BLaER1 treated with 17β-estradiol and CSF1 and Interleukin-3, amounts not matched to agents 10 nM and 100 nM (cell line): ENCODE measurements at regions not wholly inside any gene's neighbourhood (a gene's known extent, or its start where the extent isn't known, plus 50 kb on each side); places are given as distances from the start of the nearest gene placed in this dataset.
A peak's percentile ranks its signal among the peaks of the same experiment; 100 is the strongest.

Source experiments
- H3K27ac ChIP-seq, 11 experiments: shearing (Covaris generic); formaldehyde crosslinking; 2 replicates each; pipeline ENCODE4 v1.8.1; 2022
- H3K27me3 ChIP-seq, 11 experiments: shearing (Covaris generic); formaldehyde crosslinking; 2 replicates each; pipeline ENCODE4 v1.8.1; 2022
- H3K36me3 ChIP-seq, 11 experiments: shearing (Covaris generic); formaldehyde crosslinking; 2 replicates each; pipeline ENCODE4 v1.8.1; 2022
- H3K4me1 ChIP-seq, 10 experiments: shearing (Covaris generic); formaldehyde crosslinking; 2 replicates each; pipeline ENCODE4 v1.8.1; 2022
- H3K4me2 ChIP-seq, 11 experiments: shearing (Covaris generic); formaldehyde crosslinking; 2 replicates each; pipeline ENCODE4 v1.8.1; 2022
- H3K4me3 ChIP-seq, 10 experiments: shearing (Covaris generic); formaldehyde crosslinking; 2 replicates each; pipeline ENCODE4 v1.8.1; 2022
- H3K9ac ChIP-seq, 11 experiments: shearing (Covaris generic); formaldehyde crosslinking; 2 replicates each; pipeline ENCODE4 v1.8.1; 2022
- H3K9me3 ChIP-seq, 11 experiments: shearing (Covaris generic); formaldehyde crosslinking; replicated peaks in 1 of 11; 2 replicates each; pipeline ENCODE4 v1.8.1; 2022
- H4K20me1 ChIP-seq, 11 experiments: shearing (Covaris generic); formaldehyde crosslinking; 2 replicates each; pipeline ENCODE4 v1.8.1; 2022
- Cebpa-rat ChIP-seq, 11 experiments: shearing (Covaris generic); IDR thresholded peaks; 2 replicates each; pipeline ENCODE4 v1.8.1; 2022

DNA sequence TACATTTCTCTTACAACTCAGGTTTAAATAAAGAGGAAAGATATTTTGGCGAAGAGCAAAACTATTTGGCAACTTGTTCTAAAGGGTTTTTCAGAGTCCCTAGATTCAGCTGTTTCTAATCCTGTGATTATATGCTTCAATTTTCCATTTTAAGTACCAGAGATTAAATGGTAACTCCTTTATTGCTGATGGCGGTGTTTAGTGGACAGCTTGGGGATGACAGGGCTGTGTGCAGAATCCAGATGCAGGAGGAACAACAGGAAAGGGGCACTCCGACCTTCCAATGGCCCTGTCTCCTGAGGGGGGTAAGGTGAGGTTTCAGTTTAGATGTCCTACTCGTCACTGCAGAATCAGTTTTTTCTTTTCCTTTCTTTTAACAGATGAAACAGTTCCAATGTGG, 405.0 kb downstream of the PDCD6IP start:
- Histone ChIP-seq H3K9ac (no peak overlapping the region), H3K27me3 (no peaks in the 10 kb centered on the region), H4K20me1 (no peaks in the 10 kb centered on the region), H3K36me3 (no peaks in the 10 kb centered on the region), H3K4me2 (no peak overlapping the region), H3K27ac (no peak overlapping the region), H3K9me3 (peaks cover 0 to 4% (median 0%) of the 10 kb centered on the region in 11 experiments; a peak in 3 of 22 replicates), H3K4me3 (no peak overlapping the region), H3K4me1 (peaks cover 6 to 29% (median 26%) of the 10 kb centered on the region in 10 experiments; a peak in 18 of 20 replicates)
- TF ChIP-seq Cebpa-rat (IDR thresholded peaks at IDR 0.05), result no peak

DNA sequence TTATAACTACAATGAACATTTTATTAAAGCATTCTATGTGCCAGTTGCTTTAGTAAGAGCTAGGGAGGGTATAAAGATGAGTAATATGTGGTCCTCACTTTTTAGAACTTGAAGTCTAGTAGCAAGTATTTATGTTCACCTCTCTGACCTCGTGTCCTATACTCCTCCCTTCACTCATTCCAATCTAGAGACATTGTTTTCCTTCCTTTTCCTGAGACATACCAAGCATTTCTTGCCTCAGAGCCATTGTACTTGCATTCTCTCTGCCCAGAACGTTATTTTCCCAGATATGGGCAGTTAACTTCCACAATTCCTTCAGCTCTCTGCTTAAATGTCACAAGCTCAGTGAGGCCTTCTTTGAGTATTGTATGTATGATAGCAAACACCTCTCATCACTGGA, 408.6 kb downstream of the PDCD6IP start:
- peaks cover 0 to 7% (median 0%) of the 10 kb centered on the region in 10 experiments; a peak in 8 of 20 replicates for H3K4me1 ChIP-seq
- no peaks in the 10 kb centered on the region for H3K9me3 ChIP-seq
- H4K20me1 ChIP-seq, result no peaks in the 10 kb centered on the region
- no peak overlapping the region for H3K4me2 ChIP-seq
- no peaks in the 10 kb centered on the region for H3K36me3 ChIP-seq
- H3K9ac ChIP-seq, result no peak overlapping the region
- no peak for TF ChIP-seq Cebpa-rat (IDR thresholded peaks at IDR 0.05)
- no peak overlapping the region for H3K27ac ChIP-seq
- no peak overlapping the region for H3K4me3 ChIP-seq
- no peaks in the 10 kb centered on the region for H3K27me3 ChIP-seq

DNA sequence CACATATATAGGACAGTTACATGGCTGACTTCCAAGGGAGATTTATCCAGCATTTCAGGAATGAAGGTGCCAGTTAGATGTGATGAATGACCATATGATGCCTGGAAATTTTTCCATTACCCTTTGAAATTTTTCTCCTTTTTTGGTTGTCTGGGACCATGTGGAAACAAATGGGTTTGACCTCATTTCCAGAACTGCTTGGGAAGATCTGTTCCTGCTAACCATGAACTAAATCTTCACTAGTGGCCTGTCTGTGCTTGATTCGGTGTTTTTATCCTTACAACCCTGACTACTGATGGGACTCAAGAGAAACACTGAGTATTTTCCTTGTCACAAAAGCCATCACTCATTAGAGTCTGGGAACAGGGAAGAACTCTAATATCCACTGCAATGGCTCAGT, 409.4 kb downstream of the PDCD6IP start:
- TF ChIP-seq Cebpa-rat (IDR thresholded peaks at IDR 0.05), result no peak
- no peaks in the 10 kb centered on the region for H3K9me3 ChIP-seq
- H3K27ac ChIP-seq, result no peak overlapping the region
- peaks cover 0 to 11% (median 0%) of the 10 kb centered on the region in 10 experiments; a peak in 8 of 20 replicates for H3K4me1 ChIP-seq
- no peak overlapping the region for H3K9ac ChIP-seq
- H3K4me2 ChIP-seq, result no peak overlapping the region
- H3K36me3 ChIP-seq, result no peaks in the 10 kb centered on the region
- H4K20me1 ChIP-seq, result no peaks in the 10 kb centered on the region
- H3K27me3 ChIP-seq, result no peaks in the 10 kb centered on the region
- no peak overlapping the region for H3K4me3 ChIP-seq

DNA sequence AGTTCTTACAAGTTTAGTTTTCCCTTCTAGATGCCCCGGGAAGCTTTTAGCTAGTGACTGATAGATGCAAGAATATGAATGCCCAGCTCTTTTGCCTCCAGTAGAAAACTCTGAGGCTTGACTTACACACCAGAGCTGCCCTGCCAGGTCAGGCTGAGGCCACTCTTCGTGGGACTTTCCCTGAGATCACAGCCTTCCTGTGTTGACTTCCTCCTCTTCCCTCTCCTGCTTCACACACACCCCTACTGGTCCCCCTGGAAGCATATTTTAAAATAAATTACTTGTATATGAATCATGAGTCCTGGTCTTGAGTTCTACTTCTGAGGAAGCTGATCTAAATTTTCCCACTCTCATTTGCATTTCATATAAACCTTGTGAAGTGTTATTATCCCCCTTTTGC, 413.7 kb downstream of the PDCD6IP start:
- H4K20me1 ChIP-seq, result no peaks in the 10 kb centered on the region
- no peak overlapping the region for H3K4me3 ChIP-seq
- 0 out of 22 replicates have a peak overlapping the region, but pooled peaks of 1 of the 11 experiments have one; percentile 29 for H3K9ac ChIP-seq
- H3K9me3 ChIP-seq, result no peaks in the 10 kb centered on the region
- no peaks in the 10 kb centered on the region for H3K36me3 ChIP-seq
- H3K4me1 ChIP-seq, result peaks cover 0 to 11% (median 0%) of the 10 kb centered on the region in 10 experiments; a peak in 8 of 20 replicates
- H3K4me2 ChIP-seq, result peak overlapping the region in 5 of 11 experiments; percentile 4 to 63 (median 38); a peak in 6 of 22 replicates
- no peak overlapping the region for H3K27ac ChIP-seq
- no peaks in the 10 kb centered on the region for H3K27me3 ChIP-seq
- no peak for TF ChIP-seq Cebpa-rat (IDR thresholded peaks at IDR 0.05)

DNA sequence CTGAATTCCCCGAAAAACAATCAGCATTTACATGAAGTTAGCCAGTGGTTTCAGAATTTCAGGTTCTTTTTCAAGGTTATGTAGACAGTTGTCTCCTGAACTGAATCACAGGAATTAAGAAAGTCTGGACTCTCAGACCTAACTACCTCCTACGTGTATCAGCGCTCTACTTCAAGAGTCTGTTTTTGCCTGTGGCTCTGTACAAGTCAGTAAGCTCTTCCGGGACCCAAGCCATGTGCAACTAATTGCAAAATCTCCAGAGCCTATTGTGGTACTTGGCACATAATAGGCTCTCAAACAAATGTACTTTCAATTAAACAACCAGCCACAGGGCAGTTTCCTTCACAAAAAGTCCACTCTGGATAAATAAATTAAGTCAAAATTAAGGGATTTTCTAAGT, 414.2 kb downstream of the PDCD6IP start:
- H3K4me3 ChIP-seq, result no peak overlapping the region
- no peak overlapping the region for H3K9ac ChIP-seq
- no peak overlapping the region for H3K27ac ChIP-seq
- no peak for TF ChIP-seq Cebpa-rat (IDR thresholded peaks at IDR 0.05)
- peak overlapping the region in 1 of 11 experiments; percentile 63; a peak in 1 of 22 replicates for H3K4me2 ChIP-seq
- no peaks in the 10 kb centered on the region for H3K36me3 ChIP-seq
- H3K9me3 ChIP-seq, result no peaks in the 10 kb centered on the region
- no peaks in the 10 kb centered on the region for H4K20me1 ChIP-seq
- H3K4me1 ChIP-seq, result peaks cover 0 to 11% (median 0%) of the 10 kb centered on the region in 10 experiments; a peak in 8 of 20 replicates
- H3K27me3 ChIP-seq, result no peaks in the 10 kb centered on the region

DNA sequence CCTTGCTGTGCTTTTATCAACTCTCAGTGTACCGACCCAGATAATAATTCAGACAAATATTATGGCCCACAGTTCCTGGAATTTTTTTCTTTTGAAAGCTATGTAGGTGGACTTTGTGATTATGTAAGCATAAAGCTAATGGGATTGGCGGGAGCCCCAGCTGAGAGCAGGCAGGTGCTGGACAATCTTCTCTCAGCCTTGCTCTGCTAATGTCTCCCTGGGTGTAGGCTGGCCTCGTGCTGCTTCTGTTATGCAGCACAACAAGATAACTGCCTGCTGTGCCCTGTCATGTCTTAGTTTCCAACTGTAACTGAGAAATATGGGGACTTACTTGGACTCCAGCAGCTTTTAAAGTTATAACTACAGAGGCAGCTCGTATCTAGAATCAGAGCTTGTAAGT, 415.0 kb downstream of the PDCD6IP start:
- Histone ChIP-seq H3K9me3 (no peaks in the 10 kb centered on the region), H3K27ac (no peak overlapping the region), H3K4me3 (no peak overlapping the region), H3K9ac (no peak overlapping the region), H3K27me3 (no peaks in the 10 kb centered on the region), H3K4me1 (peaks cover 0 to 11% (median 0%) of the 10 kb centered on the region in 10 experiments; a peak in 8 of 20 replicates), H4K20me1 (no peaks in the 10 kb centered on the region), H3K4me2 (no peak overlapping the region), H3K36me3 (no peaks in the 10 kb centered on the region)
- no peak for TF ChIP-seq Cebpa-rat (IDR thresholded peaks at IDR 0.05)

DNA sequence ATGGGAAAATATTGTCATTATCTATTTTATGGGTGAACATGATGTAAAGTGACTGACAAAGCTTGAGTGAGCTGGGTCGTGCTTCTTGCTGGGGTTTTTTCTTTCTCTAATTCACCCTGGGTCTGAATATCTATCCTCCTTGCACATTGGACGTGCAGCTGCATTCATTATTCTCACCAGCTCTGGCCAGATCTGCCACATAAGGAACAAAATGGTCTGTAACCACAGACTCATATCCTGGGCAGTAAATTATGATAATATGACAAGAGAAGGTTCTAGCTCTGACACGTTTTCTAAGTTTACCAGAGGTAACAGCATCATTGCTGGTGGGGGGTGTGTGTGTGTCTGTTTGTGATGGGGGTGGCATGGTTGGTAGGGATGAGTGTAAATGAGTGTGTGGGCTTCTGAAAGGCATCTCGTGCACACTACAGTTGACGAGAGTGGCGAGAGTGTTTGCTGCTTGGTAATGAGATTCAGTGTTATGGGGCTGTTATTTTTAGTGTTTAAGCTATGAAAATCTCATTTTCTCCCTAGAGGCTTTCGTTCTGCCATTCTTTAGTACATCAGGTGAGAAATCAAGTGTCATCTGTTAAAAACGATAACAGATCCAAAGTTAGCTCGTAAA, 418.4 kb downstream of the PDCD6IP start:
- Histone ChIP-seq H4K20me1 (no peaks in the 10 kb centered on the region), H3K27ac (no peak overlapping the region), H3K27me3 (no peaks in the 10 kb centered on the region), H3K9me3 (no peaks in the 10 kb centered on the region), H3K4me3 (no peak overlapping the region), H3K36me3 (no peaks in the 10 kb centered on the region), H3K9ac (no peak overlapping the region), H3K4me1 (peaks cover 0 to 15% (median 0%) of the 10 kb centered on the region in 10 experiments; a peak in 8 of 20 replicates), H3K4me2 (no peak overlapping the region)
- no peak for TF ChIP-seq Cebpa-rat (IDR thresholded peaks at IDR 0.05)

DNA sequence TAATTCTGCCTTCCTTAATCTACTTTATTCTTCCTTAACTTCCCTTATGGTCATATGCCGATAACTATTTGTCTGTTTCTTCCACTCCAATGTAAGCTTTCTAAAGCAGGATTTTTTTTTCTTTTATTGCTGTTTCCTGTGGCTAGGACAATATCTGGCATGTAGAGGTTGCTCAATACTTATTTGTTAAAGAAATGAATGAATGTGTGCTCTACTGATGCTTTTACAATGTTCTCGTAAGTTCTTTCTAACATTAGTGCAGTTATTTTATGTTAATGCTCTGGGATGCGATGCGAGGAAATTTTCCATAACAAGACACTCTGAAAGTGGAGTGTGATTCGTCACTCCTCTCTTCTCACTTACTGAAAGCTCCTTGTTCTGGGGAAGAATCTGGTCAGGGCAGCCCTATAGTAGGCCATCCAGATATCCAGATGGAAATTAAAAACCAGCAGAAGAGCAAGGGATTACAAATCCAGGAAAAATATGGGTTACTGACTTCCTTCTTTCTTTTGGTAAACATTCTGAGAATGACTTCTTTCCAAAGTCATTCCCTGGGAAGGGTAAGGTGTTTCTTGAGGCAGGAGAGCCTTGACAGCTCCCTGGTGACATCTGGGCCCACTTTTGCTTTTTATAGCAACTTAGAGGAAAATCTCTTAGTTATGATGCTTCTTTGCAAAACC, 420.4 kb downstream of the PDCD6IP start:
- H3K9me3 ChIP-seq, result no peaks in the 10 kb centered on the region
- no peaks in the 10 kb centered on the region for H3K36me3 ChIP-seq
- no peak overlapping the region for H3K9ac ChIP-seq
- no peaks in the 10 kb centered on the region for H4K20me1 ChIP-seq
- TF ChIP-seq Cebpa-rat (IDR thresholded peaks at IDR 0.05), result no peak
- no peaks in the 10 kb centered on the region for H3K27me3 ChIP-seq
- no peak overlapping the region for H3K27ac ChIP-seq
- no peak overlapping the region for H3K4me2 ChIP-seq
- no peak overlapping the region for H3K4me3 ChIP-seq
- H3K4me1 ChIP-seq, result 0 out of 20 replicates have a peak, but pooled peaks cover 0 to 10% (median 0%) of the 10 kb centered on the region in 10 experiments

DNA sequence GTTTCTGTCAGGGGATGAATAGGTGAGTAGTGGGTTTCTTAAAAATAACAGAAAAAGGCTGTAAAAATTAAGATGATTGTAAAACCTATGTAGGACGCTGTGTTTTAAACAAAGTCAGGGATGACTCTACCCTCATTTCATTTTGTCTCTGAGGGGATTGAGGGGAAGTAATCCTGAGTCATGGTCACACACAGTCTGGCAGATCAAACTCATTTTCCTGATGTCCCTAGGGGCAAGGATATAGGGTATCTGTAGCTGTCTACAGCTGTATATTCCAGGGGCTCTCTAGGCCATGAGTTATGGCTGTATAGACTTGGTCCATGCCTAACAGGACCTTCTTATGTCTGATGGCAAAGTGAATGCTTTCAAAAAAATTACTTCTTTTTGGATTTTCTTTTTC, 421.1 kb downstream of the PDCD6IP start:
- H3K4me2 ChIP-seq, result no peak overlapping the region
- TF ChIP-seq Cebpa-rat (IDR thresholded peaks at IDR 0.05), result no peak
- no peak overlapping the region for H3K27ac ChIP-seq
- no peaks in the 10 kb centered on the region for H4K20me1 ChIP-seq
- no peaks in the 10 kb centered on the region for H3K27me3 ChIP-seq
- H3K4me3 ChIP-seq, result no peak overlapping the region
- no peak overlapping the region for H3K9ac ChIP-seq
- no peaks in the 10 kb centered on the region for H3K9me3 ChIP-seq
- no peaks in the 10 kb centered on the region for H3K36me3 ChIP-seq
- H3K4me1 ChIP-seq, result 0 out of 20 replicates have a peak, but pooled peaks cover 0 to 10% (median 0%) of the 10 kb centered on the region in 10 experiments
